ENCODE measurements at regions not wholly inside any gene's neighbourhood (a gene's known extent, or its start where the extent isn't known, plus 50 kb on each side); places are given as distances from the start of the nearest gene placed in this dataset.
"Not testable (repeated sequence)": the region's sequence is repeated elsewhere in the genome, so short reads cannot be mapped to it uniquely, and the experiment has no call there.

- no peak for DNase-seq (ENCODE audit: low spot score)
- ATAC-seq, result no peak
- Mint-ChIP-seq H3K4me3 (no peak overlapping the region), H3K9me3 (no peaks in the 10 kb centered on the region), H3K36me3 (no peaks in the 10 kb centered on the region), H3K27me3 (peaks cover 26 to 30% of the 10 kb centered on the region in 2 donors), H3K4me1 (ENCODE audit: low read depth in 2 of 2) (peaks cover 21 to 23% of the 10 kb centered on the region in 2 donors), H3K27ac (no peak overlapping the region)
These were observed 184.7 kb downstream of the C9orf50 start for GRCh38 chr9:129435988-129436717.

GRCh38 chr9:129435291-129435690 lies 185.6 kb downstream of the C9orf50 start:
- no peaks in the 10 kb centered on the region for H3K36me3 Mint-ChIP-seq
- H3K27ac Mint-ChIP-seq, result no peak overlapping the region
- H3K27me3 Mint-ChIP-seq, result peaks cover 25 to 27% of the 10 kb centered on the region in 2 donors
- H3K4me3 Mint-ChIP-seq, result no peak overlapping the region
- no peak for ATAC-seq
- H3K4me1 Mint-ChIP-seq (ENCODE audit: low read depth in 2 of 2), result peaks cover 13 to 15% of the 10 kb centered on the region in 2 donors
- no peak for DNase-seq (ENCODE audit: low spot score)
- H3K9me3 Mint-ChIP-seq, result no peaks in the 10 kb centered on the region

- DNase-seq (ENCODE audit: low spot score) (no peak), ATAC-seq (no peak)
- Mint-ChIP-seq H3K4me1 (ENCODE audit: low read depth in 2 of 2) (peaks cover 8 to 13% of the 10 kb centered on the region in 2 donors), H3K36me3 (no peaks in the 10 kb centered on the region), H3K4me3 (no peak overlapping the region), H3K27ac (no peak overlapping the region), H3K9me3 (no peaks in the 10 kb centered on the region), H3K27me3 (peaks cover 16 to 24% of the 10 kb centered on the region in 2 donors)
These were observed 186.7 kb downstream of the C9orf50 start for GRCh38 chr9:129434187-129434586.

- peak in 1 of 2 donors; percentile 51 for ATAC-seq
- DNase-seq (ENCODE audit: low spot score), result no peak
- Mint-ChIP-seq H3K9me3 (no peaks in the 10 kb centered on the region), H3K27me3 (peaks cover 8 to 12% of the 10 kb centered on the region in 2 donors), H3K4me1 (ENCODE audit: low read depth in 2 of 2) (peaks cover 6 to 8% of the 10 kb centered on the region in 2 donors), H3K4me3 (no peak overlapping the region), H3K27ac (no peak overlapping the region), H3K36me3 (no peaks in the 10 kb centered on the region)
These were observed 188.4 kb downstream of the C9orf50 start for GRCh38 chr9:129432297-129433154.

GRCh38 chr9:129430940-129431643 lies 189.8 kb downstream of the C9orf50 start:
- Mint-ChIP-seq H3K4me1 (ENCODE audit: low read depth in 2 of 2) (peaks cover 0 to 4% of the 10 kb centered on the region in 2 donors), H3K36me3 (no peaks in the 10 kb centered on the region), H3K27ac (no peak overlapping the region), H3K4me3 (no peak overlapping the region), H3K27me3 (peaks cover 0 to 4% of the 10 kb centered on the region in 2 donors), H3K9me3 (no peaks in the 10 kb centered on the region)
- no peak for ATAC-seq
- no peak for DNase-seq (ENCODE audit: low spot score)

GRCh38 chr9:129428864-129429577 lies 191.9 kb downstream of the C9orf50 start:
- no peak overlapping the region for H3K4me3 Mint-ChIP-seq

GRCh38 chr9:129427149-129427548 lies 193.8 kb downstream of the C9orf50 start:
- Mint-ChIP-seq H3K27me3 (peaks cover 0 to 3% of the 10 kb centered on the region in 2 donors), H3K27ac (no peak overlapping the region), H3K36me3 (no peaks in the 10 kb centered on the region), H3K4me1 (ENCODE audit: low read depth in 2 of 2) (peaks cover 12 to 17% of the 10 kb centered on the region in 2 donors), H3K4me3 (no peak overlapping the region), H3K9me3 (no peaks in the 10 kb centered on the region)
- DNase-seq (ENCODE audit: low spot score) (no peak), ATAC-seq (no peak)

More at GRCh38 chr9:129428864-129429577, 191.9 kb downstream of the C9orf50 start:
- DNase-seq (ENCODE audit: low spot score), result no peak
- no peaks in the 10 kb centered on the region for H3K9me3 Mint-ChIP-seq
- H3K4me1 Mint-ChIP-seq (ENCODE audit: low read depth in 2 of 2), result peaks cover 0 to 4% of the 10 kb centered on the region in 2 donors
- H3K27me3 Mint-ChIP-seq, result peaks cover 0 to 3% of the 10 kb centered on the region in 2 donors
- no peak overlapping the region for H3K27ac Mint-ChIP-seq
- no peaks in the 10 kb centered on the region for H3K36me3 Mint-ChIP-seq
- no peak for ATAC-seq

- not testable (repeated sequence) for H3K9me3 Mint-ChIP-seq; H3K36me3 Mint-ChIP-seq; H3K4me3 Mint-ChIP-seq; DNase-seq (ENCODE audit: low spot score); ATAC-seq; H3K27me3 Mint-ChIP-seq
- H3K4me1 Mint-ChIP-seq (ENCODE audit: low read depth in 2 of 2), result peaks cover 14 to 26% of the 10 kb centered on the region in 2 donors
- H3K27ac Mint-ChIP-seq, result peak overlapping the region; percentile 35 to 80
These were observed 197.1 kb downstream of the C9orf50 start for GRCh38 chr9:129423755-129424154.

- ATAC-seq, result peak; percentile 51 to 74
- peak overlapping the region; percentile 35 to 80 for H3K27ac Mint-ChIP-seq
- no peak overlapping the region for H3K4me3 Mint-ChIP-seq
- peaks cover 14 to 26% of the 10 kb centered on the region in 2 donors for H3K4me1 Mint-ChIP-seq (ENCODE audit: low read depth in 2 of 2)
- no peaks in the 10 kb centered on the region for H3K9me3 Mint-ChIP-seq
- no peaks in the 10 kb centered on the region for H3K36me3 Mint-ChIP-seq
- no peak for DNase-seq (ENCODE audit: low spot score)
- H3K27me3 Mint-ChIP-seq, result peaks cover 0 to 3% of the 10 kb centered on the region in 2 donors
These were observed 197.7 kb downstream of the C9orf50 start for GRCh38 chr9:129423216-129423615.

- Mint-ChIP-seq H3K27me3 (peaks cover 0 to 3% of the 10 kb centered on the region in 2 donors), H3K36me3 (no peaks in the 10 kb centered on the region), H3K9me3 (no peaks in the 10 kb centered on the region), H3K4me3 (no peak overlapping the region), H3K27ac (peak overlapping the region; percentile 35 to 80), H3K4me1 (ENCODE audit: low read depth in 2 of 2) (peaks cover 14 to 26% of the 10 kb centered on the region in 2 donors)
- ATAC-seq (peak; percentile 39 to 51), DNase-seq (ENCODE audit: low spot score) (no peak)
These were observed 198.1 kb downstream of the C9orf50 start for GRCh38 chr9:129422843-129423192.

GRCh38 chr9:129422032-129422842 lies 198.7 kb downstream of the C9orf50 start:
- H3K36me3 Mint-ChIP-seq, result no peaks in the 10 kb centered on the region
- H3K4me1 Mint-ChIP-seq (ENCODE audit: low read depth in 2 of 2), result peaks cover 18 to 29% of the 10 kb centered on the region in 2 donors
- H3K4me3 Mint-ChIP-seq, result peak overlapping the region; percentile 20
- ATAC-seq, result peak; percentile 37 to 50
- H3K9me3 Mint-ChIP-seq, result no peaks in the 10 kb centered on the region
- no peak for DNase-seq (ENCODE audit: low spot score)
- H3K27me3 Mint-ChIP-seq, result peaks cover 0 to 3% of the 10 kb centered on the region in 2 donors
- H3K27ac Mint-ChIP-seq, result peak overlapping the region; percentile 35 to 43

GRCh38 chr9:129421371-129421770 lies 199.5 kb downstream of the C9orf50 start:
- H3K36me3 Mint-ChIP-seq, result no peaks in the 10 kb centered on the region
- H3K4me3 Mint-ChIP-seq, result no peak overlapping the region
- no peaks in the 10 kb centered on the region for H3K9me3 Mint-ChIP-seq
- H3K27me3 Mint-ChIP-seq, result no peaks in the 10 kb centered on the region
- DNase-seq (ENCODE audit: low spot score) (no peak), ATAC-seq (no peak)
- peaks cover 19 to 27% of the 10 kb centered on the region in 2 donors for H3K4me1 Mint-ChIP-seq (ENCODE audit: low read depth in 2 of 2)
- no peak overlapping the region for H3K27ac Mint-ChIP-seq

Measured in natural killer cell treated with Interleukin-12 subunit alpha and Interleukin-12 subunit beta and Interleukin-15 and Interleukin-18, amount 100 ng/mL, for 72 hours (primary cell).